Gastrocnemius medialis (tissue), 4 donors: ENCODE measurements at regions not wholly inside any gene's neighbourhood (a gene's known extent, or its start where the extent isn't known, plus 50 kb on each side); places are given as distances from the start of the nearest gene placed in this dataset.

Experiments
- POLR2A ChIP-seq, 2 donors: fragments of 450-650 bp; IDR thresholded peaks; one replicate each; pipeline ENCODE4 v1.6.1; 2017; ENCODE audit warnings: antibody characterized with exemption in 2 of 2, mild to moderate bottlenecking in 2 of 2, moderate library complexity in 2 of 2
- TF ChIP-seq, protein P1 (sequence below), 5 experiments: fragments of 450-650 bp in 3 of 5; fragments of 200-600 bp in 2 of 5; sonication (generic) in 2 of 5; IDR thresholded peaks in 4 of 5; conservative IDR thresholded peaks in 1 of 5; 1 replicate in 4 of 5; 2 replicates in 1 of 5; pipeline ENCODE4 v1.5.1; 2016 to 2019; ENCODE audit warnings: antibody characterized with exemption in 5 of 5, mild to moderate bottlenecking in 3 of 5, moderate library complexity in 3 of 5

DNA sequence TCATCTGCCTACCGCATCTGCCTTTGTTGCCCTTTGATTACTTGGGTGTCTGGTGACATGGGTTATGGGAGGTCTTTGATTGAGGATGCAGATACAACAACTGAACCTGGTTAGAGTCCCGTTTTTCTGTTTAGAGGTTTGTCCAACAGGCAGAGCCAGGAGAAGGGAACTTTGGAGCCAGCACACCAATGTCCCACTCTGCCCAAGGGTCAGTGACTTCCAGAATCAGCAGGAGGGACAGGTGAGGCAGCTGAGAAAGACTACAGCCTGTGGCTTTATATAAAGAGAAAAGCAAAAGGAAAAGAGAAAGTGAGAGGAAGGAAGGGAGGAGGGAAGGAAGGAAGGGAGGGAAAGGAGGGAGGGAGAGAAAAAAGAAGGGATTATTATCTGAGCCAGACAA lies 101.5 kb upstream of the ZNF644 start:
- TF ChIP-seq, protein P1, sequence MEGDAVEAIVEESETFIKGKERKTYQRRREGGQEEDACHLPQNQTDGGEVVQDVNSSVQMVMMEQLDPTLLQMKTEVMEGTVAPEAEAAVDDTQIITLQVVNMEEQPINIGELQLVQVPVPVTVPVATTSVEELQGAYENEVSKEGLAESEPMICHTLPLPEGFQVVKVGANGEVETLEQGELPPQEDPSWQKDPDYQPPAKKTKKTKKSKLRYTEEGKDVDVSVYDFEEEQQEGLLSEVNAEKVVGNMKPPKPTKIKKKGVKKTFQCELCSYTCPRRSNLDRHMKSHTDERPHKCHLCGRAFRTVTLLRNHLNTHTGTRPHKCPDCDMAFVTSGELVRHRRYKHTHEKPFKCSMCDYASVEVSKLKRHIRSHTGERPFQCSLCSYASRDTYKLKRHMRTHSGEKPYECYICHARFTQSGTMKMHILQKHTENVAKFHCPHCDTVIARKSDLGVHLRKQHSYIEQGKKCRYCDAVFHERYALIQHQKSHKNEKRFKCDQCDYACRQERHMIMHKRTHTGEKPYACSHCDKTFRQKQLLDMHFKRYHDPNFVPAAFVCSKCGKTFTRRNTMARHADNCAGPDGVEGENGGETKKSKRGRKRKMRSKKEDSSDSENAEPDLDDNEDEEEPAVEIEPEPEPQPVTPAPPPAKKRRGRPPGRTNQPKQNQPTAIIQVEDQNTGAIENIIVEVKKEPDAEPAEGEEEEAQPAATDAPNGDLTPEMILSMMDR (IDR thresholded peaks at IDR 0.05 in 4 of 5, conservative IDR thresholded peaks at IDR 0.05 in 1 of 5): no peak
- no peak for TF ChIP-seq POLR2A (IDR thresholded peaks at IDR 0.05)
